A673 (cell line): ENCODE measurements at regions not wholly inside any gene's neighbourhood (a gene's known extent, or its start where the extent isn't known, plus 50 kb on each side); places are given as distances from the start of the nearest gene placed in this dataset.

ENCODE experiments used
- CTCF ChIP-seq: fragments of 300-800, 200-600 bp; sonication (generic); conservative IDR thresholded peaks from 2 replicates; pipeline ENCODE4 v1.5.1; 2017; ENCODE audit warnings: low read depth, mild to moderate bottlenecking, antibody characterized with exemption, low read length, moderate library complexity, mixed read lengths
- EZH2 ChIP-seq: fragments of 200-600 bp; sonication (generic); IDR thresholded peaks from 2 replicates; pipeline ENCODE4 v1.6.1; 2017; ENCODE audit warnings: borderline replicate concordance, low read depth, mild to moderate bottlenecking, mixed read lengths, antibody characterized with exemption, low read length; ENCODE audit not compliant: poor library complexity, severe bottlenecking

- no peak for TF ChIP-seq CTCF
- no peak for TF ChIP-seq EZH2
Observed at GRCh38 chr1:96466842-96467241, 254.7 kb upstream of the PTBP2 start.
